ENCODE measurements at regions not wholly inside any gene's neighbourhood (a gene's known extent, or its start where the extent isn't known, plus 50 kb on each side); places are given as distances from the start of the nearest gene placed in this dataset.

- DNase-seq, result no peak
Measured at GRCh38 chr4:17033768-17034181, 135.3 kb upstream of the LDB2 start.

GRCh38 chr4:17033025-17033767 is 134.8 kb upstream of the LDB2 start:
- no peaks in the 10 kb centered on the region for H3K9me3 ChIP-seq
- intact Hi-C loops (cut with DNase I), result no loop called here
- H3K4me1 ChIP-seq, result no peaks in the 10 kb centered on the region
- no peak overlapping the region for H3K27ac ChIP-seq
- TF ChIP-seq POLR2A (IDR thresholded peaks at IDR 0.05) (no peak), CTCF (IDR thresholded peaks at IDR 0.05) (no peak)
- no peaks in the 10 kb centered on the region for H3K27me3 ChIP-seq
- H3K4me3 ChIP-seq (replicated peaks in 1 of 3), result no peak overlapping the region
- DNase-seq, result no peak
- WGBS, 2 donors, result 89 to 92% methylated on average over 3 of the region's 3 CpGs
- no peaks in the 10 kb centered on the region for H3K36me3 ChIP-seq

More at GRCh38 chr4:17033768-17034181, 135.3 kb upstream of the LDB2 start:
- Histone ChIP-seq H3K36me3 (no peaks in the 10 kb centered on the region), H3K27ac (no peak overlapping the region), H3K4me3 (replicated peaks in 1 of 3) (no peak overlapping the region), H3K9me3 (no peaks in the 10 kb centered on the region), H3K4me1 (no peaks in the 10 kb centered on the region), H3K27me3 (no peaks in the 10 kb centered on the region)
- 87 to 89% methylated on average over 5 of the region's 5 CpGs for WGBS, 2 donors
- TF ChIP-seq CTCF (IDR thresholded peaks at IDR 0.05) (no peak), POLR2A (IDR thresholded peaks at IDR 0.05) (no peak)
- intact Hi-C loops (cut with DNase I), result no loop called here

- H3K4me1 ChIP-seq, result no peaks in the 10 kb centered on the region
- no peak overlapping the region for H3K4me3 ChIP-seq (replicated peaks in 1 of 3)
- no peak for TF ChIP-seq CTCF (IDR thresholded peaks at IDR 0.05)
- TF ChIP-seq POLR2A (IDR thresholded peaks at IDR 0.05), result no peak
- DNase-seq, result no peak
- WGBS, 2 donors, result 55 to 71% methylated on average over 1 of the region's 1 CpG
- no peak overlapping the region for H3K27ac ChIP-seq
- H3K36me3 ChIP-seq, result no peaks in the 10 kb centered on the region
- no peaks in the 10 kb centered on the region for H3K9me3 ChIP-seq
- intact Hi-C loops (cut with DNase I), result no loop called here
- no peaks in the 10 kb centered on the region for H3K27me3 ChIP-seq
Measured at GRCh38 chr4:17030543-17030942, 132.1 kb upstream of the LDB2 start.

GRCh38 chr4:17029964-17030363 is 131.5 kb upstream of the LDB2 start:
- H3K4me3 ChIP-seq (replicated peaks in 1 of 3), result no peak overlapping the region
- 44 to 46% methylated on average over 2 of the region's 2 CpGs for WGBS, 2 donors
- no peak overlapping the region for H3K27ac ChIP-seq
- no peaks in the 10 kb centered on the region for H3K4me1 ChIP-seq
- H3K9me3 ChIP-seq, result no peaks in the 10 kb centered on the region
- no peaks in the 10 kb centered on the region for H3K27me3 ChIP-seq
- TF ChIP-seq CTCF (IDR thresholded peaks at IDR 0.05) (no peak), POLR2A (IDR thresholded peaks at IDR 0.05) (no peak)
- intact Hi-C loops (cut with DNase I), result no loop called here
- no peaks in the 10 kb centered on the region for H3K36me3 ChIP-seq
- DNase-seq, result no peak

- no peak for DNase-seq
- 90 to 94% methylated on average over 7 of the region's 7 CpGs for WGBS, 2 donors
- no peak for TF ChIP-seq CTCF (IDR thresholded peaks at IDR 0.05)
- no peak for TF ChIP-seq POLR2A (IDR thresholded peaks at IDR 0.05)
- intact Hi-C loops (cut with DNase I), result no loop called here
- Histone ChIP-seq H3K4me1 (no peaks in the 10 kb centered on the region), H3K9me3 (no peaks in the 10 kb centered on the region), H3K4me3 (replicated peaks in 1 of 3) (no peak overlapping the region), H3K27me3 (no peaks in the 10 kb centered on the region), H3K36me3 (no peaks in the 10 kb centered on the region), H3K27ac (no peak overlapping the region)
Measured at GRCh38 chr4:17029432-17029831, 131.0 kb upstream of the LDB2 start.
